GM23248 (cell line): ENCODE measurements at regions not wholly inside any gene's neighbourhood (a gene's known extent, or its start where the extent isn't known, plus 50 kb on each side); places are given as distances from the start of the nearest gene placed in this dataset.
A peak's percentile ranks its signal among the peaks of the same experiment; 100 is the strongest.

Experiments used
- DNase-seq: peaks from one replicate; pipeline ENCODE4 v3.0.0-alpha.2; 2015
- H2AFZ ChIP-seq: fragments of 200-600 bp; sonication (generic); 2 replicates; pipeline ENCODE4 v1.6.1; 2016; ENCODE audit warnings: antibody characterized with exemption
- H3F3A ChIP-seq: fragments of 200-600 bp; sonication (generic); 2 replicates; pipeline ENCODE4 v1.6.1; 2016; ENCODE audit warnings: mild to moderate bottlenecking, antibody characterized with exemption, mixed run types; ENCODE audit not compliant: insufficient read depth
- H3K27ac ChIP-seq: fragments of 200-600 bp; sonication (generic); 2 replicates; pipeline ENCODE4 v1.5.1; 2016; ENCODE audit warnings: mild to moderate bottlenecking
- H3K27me3 ChIP-seq: fragments of 200-600 bp; sonication (generic); replicated peaks from 2 replicates; pipeline ENCODE4 v1.6.1; 2016; ENCODE audit warnings: mild to moderate bottlenecking; ENCODE audit not compliant: insufficient read depth
- H3K36me3 ChIP-seq: fragments of 200-600 bp; sonication (generic); 2 replicates; pipeline ENCODE4 v1.6.1; 2016; ENCODE audit warnings: low read depth, mild to moderate bottlenecking
- H3K4me1 ChIP-seq: fragments of 200-600 bp; sonication (generic); 2 replicates; pipeline ENCODE4 v1.6.1; 2016; ENCODE audit warnings: mild to moderate bottlenecking; ENCODE audit not compliant: insufficient read depth
- H3K4me2 ChIP-seq: fragments of 200-600 bp; sonication (generic); one replicate; pipeline ENCODE4 v1.6.1; 2016; ENCODE audit warnings: mild to moderate bottlenecking; ENCODE audit not compliant: unreplicated experiment
- H3K4me3 ChIP-seq: fragments of 200-600 bp; sonication (generic); 2 replicates; pipeline ENCODE4 v1.5.1; 2016; ENCODE audit warnings: mild to moderate bottlenecking
- H3K79me2 ChIP-seq: fragments of 200-600 bp; sonication (generic); 2 replicates; pipeline ENCODE4 v1.6.1; 2016; ENCODE audit warnings: mild to moderate bottlenecking; ENCODE audit not compliant: insufficient read depth
- H3K9ac ChIP-seq: fragments of 200-600 bp; sonication (generic); 2 replicates; pipeline ENCODE4 v1.6.1; 2016; ENCODE audit warnings: mild to moderate bottlenecking
- H3K9me2 ChIP-seq: fragments of 200-600 bp; sonication (generic); 2 replicates; pipeline ENCODE4 v1.6.1; 2016; ENCODE audit warnings: mixed run types, mild to moderate bottlenecking, moderate library complexity; ENCODE audit not compliant: insufficient read depth
- H3K9me3 ChIP-seq: fragments of 200-600 bp; sonication (generic); one replicate; pipeline ENCODE4 v1.6.1; 2017; ENCODE audit warnings: low read depth
- H4K20me1 ChIP-seq: fragments of 200-600 bp; sonication (generic); 2 replicates; pipeline ENCODE4 v1.6.0; 2016; ENCODE audit not compliant: insufficient read depth
- EZH2 ChIP-seq: fragments of 200-600 bp; sonication (generic); IDR thresholded peaks from 2 replicates; pipeline ENCODE4 v1.6.1; 2018; ENCODE audit warnings: antibody characterized with exemption, mild to moderate bottlenecking; ENCODE audit not compliant: insufficient read depth, poor library complexity, severe bottlenecking
- EZH2phosphoT487 ChIP-seq: fragments of 200-600 bp; sonication (generic); IDR thresholded peaks from 2 replicates; pipeline ENCODE4 v1.6.1; 2018; ENCODE audit warnings: antibody characterized with exemption, moderate library complexity, mild to moderate bottlenecking, low read depth; ENCODE audit not compliant: insufficient read depth
- WGBS, 2 experiments: methylation state at CpG; one replicate each; pipeline ENCODE4 v1.1.6; 2015 to 2017; ENCODE audit warnings: low lambda C conversion rate in 2 of 2, low coverage in 1 of 2; ENCODE audit errors: missing lambda C conversion rate in 2 of 2; 5-methylcytosine and 5-hydroxymethylcytosine counted together
- in situ Hi-C: fragments of 300-500 bp; cut with MboI; formaldehyde crosslinking; loops from 2 replicates; pipeline ENCODE4 v1.15.0; 2020

DNA sequence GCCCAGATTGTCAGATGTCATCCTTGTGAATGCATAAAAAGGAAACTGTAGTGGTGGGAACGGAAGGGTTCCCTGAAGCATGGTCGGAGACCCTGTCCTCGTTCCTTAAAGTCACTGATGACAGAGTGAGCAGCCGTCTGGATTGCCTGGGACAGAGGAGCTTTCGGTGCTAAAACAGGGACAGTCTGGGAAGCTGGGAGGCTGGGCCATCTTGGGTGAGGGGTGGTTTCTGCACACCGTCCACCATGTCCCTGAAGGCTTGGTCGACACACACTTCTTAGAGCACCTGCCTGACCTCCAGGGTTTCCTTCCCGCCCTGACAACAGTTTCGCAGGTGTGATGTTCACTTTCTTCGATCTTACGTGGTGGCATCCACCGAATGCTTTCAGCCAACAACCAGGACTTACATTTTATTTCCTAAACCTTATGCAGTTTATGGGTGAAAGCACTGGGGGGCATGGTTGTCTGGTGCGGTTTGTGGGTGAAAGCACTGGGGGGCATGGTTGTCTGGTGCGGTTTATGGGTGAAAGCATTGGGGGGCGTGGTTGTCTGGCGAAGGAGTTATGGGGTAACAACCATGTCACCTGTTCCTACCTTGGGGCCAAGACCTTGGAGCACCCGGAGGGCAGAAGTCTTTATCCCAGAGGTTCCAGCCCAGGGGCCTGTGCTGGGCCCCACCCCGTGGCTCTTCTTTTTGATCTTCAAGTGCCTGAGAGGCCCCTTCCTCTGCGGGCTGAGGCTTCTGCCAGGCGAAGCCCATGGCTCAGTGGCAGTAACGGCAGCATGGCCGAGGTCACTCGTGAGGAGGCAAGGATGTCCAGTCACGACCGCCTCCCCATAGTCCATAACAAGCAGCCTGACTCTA is 81.7 kb upstream of the FRMD1 start:
- Histone ChIP-seq H3K79me2 (no peaks in the 10 kb centered on the region), H3K36me3 (no peaks in the 10 kb centered on the region), H3K9ac (no peak overlapping the region), H3K27ac (no peak overlapping the region), H3K4me2 (no peak overlapping the region), H3K9me3 (no peaks in the 10 kb centered on the region), H3K4me3 (no peak overlapping the region), H3K27me3 (no peaks in the 10 kb centered on the region), H3K9me2 (no peaks in the 10 kb centered on the region), H2AFZ (no peak overlapping the region), H3F3A (peaks cover 25% of the 10 kb centered on the region), H3K4me1 (peaks cover 32% of the 10 kb centered on the region), H4K20me1 (no peaks in the 10 kb centered on the region)
- WGBS, 2 experiments, result 93 to 94% methylated on average over 24 to 25 of the region's 25 CpGs
- no peak for DNase-seq
- TF ChIP-seq EZH2, result no peak
- TF ChIP-seq EZH2phosphoT487, result no peak
- in situ Hi-C loops, result no loop called here

DNA sequence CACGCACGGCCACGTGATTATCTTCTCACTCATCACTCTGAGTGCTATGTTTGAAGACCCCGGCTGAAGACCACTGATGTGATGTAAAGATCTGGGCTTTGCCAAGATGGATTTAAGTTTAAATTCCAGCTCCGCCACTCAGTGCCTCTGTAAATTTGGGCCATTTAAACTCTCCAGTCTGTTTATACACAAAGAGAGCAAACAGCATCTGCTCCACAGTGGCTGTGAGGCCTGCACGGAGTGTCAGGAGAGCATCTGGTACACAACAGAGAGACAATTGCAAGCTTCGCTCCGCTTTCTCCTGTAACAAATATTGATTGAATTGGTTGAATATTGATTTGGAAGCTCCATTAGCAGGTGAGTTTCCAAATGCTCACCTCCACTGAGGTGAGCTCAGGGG is 80.5 kb upstream of the FRMD1 start:
- H3K9ac ChIP-seq, result no peak overlapping the region
- no peak for TF ChIP-seq EZH2
- no peak for TF ChIP-seq EZH2phosphoT487
- WGBS, 2 experiments, result 96% methylated on average over 8 of the region's 8 CpGs
- H3K27me3 ChIP-seq, result no peaks in the 10 kb centered on the region
- H4K20me1 ChIP-seq, result no peaks in the 10 kb centered on the region
- no peaks in the 10 kb centered on the region for H3K9me3 ChIP-seq
- H3K4me3 ChIP-seq, result no peak overlapping the region
- no peaks in the 10 kb centered on the region for H3K36me3 ChIP-seq
- H3K9me2 ChIP-seq, result no peaks in the 10 kb centered on the region
- H3K4me1 ChIP-seq, result peaks cover 31% of the 10 kb centered on the region
- no peak for DNase-seq
- no peak overlapping the region for H2AFZ ChIP-seq
- in situ Hi-C loops, result no loop called here
- no peak overlapping the region for H3K27ac ChIP-seq
- no peaks in the 10 kb centered on the region for H3K79me2 ChIP-seq
- peaks cover 25% of the 10 kb centered on the region for H3F3A ChIP-seq
- no peak overlapping the region for H3K4me2 ChIP-seq

DNA sequence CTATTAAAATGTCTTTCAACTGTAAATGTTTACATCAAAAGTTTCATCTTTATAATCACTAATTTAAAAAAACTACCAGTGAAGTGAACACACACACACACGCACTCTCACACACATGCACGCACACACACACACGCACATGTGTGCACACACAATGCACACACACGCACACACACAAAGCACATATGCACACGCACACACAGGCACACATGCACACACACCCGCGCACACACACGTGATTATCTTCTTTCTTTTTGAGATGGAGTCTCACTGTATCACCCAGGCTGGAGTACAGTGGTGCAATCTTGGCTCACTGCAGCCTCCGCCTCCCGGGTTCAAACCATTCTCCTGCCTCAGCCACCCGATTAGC is 80.0 kb upstream of the FRMD1 start:
- Histone ChIP-seq H3K79me2 (no peaks in the 10 kb centered on the region), H4K20me1 (no peaks in the 10 kb centered on the region), H3K27ac (no peak overlapping the region), H3K9ac (no peak overlapping the region; the same call in 1 of the 2 replicates), H3K9me2 (no peaks in the 10 kb centered on the region), H3K9me3 (no peaks in the 10 kb centered on the region), H3F3A (peaks cover 25% of the 10 kb centered on the region), H3K4me2 (peak overlapping the region; percentile 83), H3K27me3 (no peaks in the 10 kb centered on the region), H3K4me3 (no peak overlapping the region; the same call in 1 of the 2 replicates), H3K4me1 (peaks cover 31% of the 10 kb centered on the region), H2AFZ (no peak overlapping the region), H3K36me3 (no peaks in the 10 kb centered on the region)
- TF ChIP-seq EZH2phosphoT487, result no peak
- no peak for TF ChIP-seq EZH2
- DNase-seq, result no peak
- 92 to 96% methylated on average over 11 of the region's 11 CpGs for WGBS, 2 experiments
- in situ Hi-C loops, result no loop called here

DNA sequence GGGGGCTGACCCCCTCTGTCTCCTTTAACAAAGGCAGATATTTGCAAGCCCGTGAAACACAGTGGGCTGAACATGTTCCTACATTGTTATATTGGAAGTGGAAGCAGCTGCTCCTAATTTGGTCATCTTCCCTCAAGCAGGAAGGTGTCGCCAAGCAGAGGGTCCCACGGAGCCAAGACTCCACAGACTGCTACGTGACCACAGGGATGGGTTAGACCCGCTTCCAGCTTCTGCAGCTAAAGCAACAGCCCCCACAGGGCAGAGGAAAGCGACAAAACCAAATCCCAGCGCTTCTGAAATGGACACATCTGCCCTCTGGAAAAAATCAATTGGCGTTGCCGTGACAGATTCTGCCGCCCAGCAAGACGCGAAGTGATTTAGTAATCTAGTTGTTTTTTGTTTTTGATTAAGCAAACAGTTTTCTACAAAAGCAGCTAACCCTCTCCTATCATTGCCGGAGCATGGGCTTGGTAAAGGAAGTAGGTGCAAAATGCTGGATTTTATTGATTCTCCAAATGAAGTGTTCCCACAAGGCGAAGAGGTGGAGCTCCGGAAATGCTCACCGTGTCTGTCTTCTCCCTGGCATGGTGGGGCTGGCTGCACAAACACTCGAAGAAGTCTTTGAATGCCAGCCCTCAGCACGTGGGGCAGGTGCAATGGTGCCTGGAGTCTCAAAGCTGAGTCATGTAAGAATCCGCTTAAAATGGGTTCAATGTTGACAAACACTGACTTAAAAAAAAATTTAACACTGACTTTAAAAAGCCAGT is 79.4 kb upstream of the FRMD1 start:
- WGBS, 2 experiments, result 2 to 4% methylated on average over 19 of the region's 19 CpGs
- Histone ChIP-seq H2AFZ (peak overlapping the region; percentile 69), H3K9ac (peak overlapping the region; percentile 69), H3K4me3 (peak overlapping the region; percentile 55), H4K20me1 (no peaks in the 10 kb centered on the region), H3K4me1 (peaks cover 31% of the 10 kb centered on the region), H3K4me2 (peak overlapping the region; percentile 83), H3K9me3 (no peaks in the 10 kb centered on the region), H3K27ac (peak overlapping the region; percentile 84), H3K9me2 (no peaks in the 10 kb centered on the region), H3F3A (peaks cover 25% of the 10 kb centered on the region), H3K79me2 (no peaks in the 10 kb centered on the region), H3K27me3 (no peaks in the 10 kb centered on the region), H3K36me3 (no peaks in the 10 kb centered on the region)
- TF ChIP-seq EZH2phosphoT487 (no peak), EZH2 (no peak)
- peak; percentile 68 for DNase-seq
- in situ Hi-C loops, result no loop called here
